ENCODE measurements at regions not wholly inside any gene's neighbourhood (a gene's known extent, or its start where the extent isn't known, plus 50 kb on each side); places are given as distances from the start of the nearest gene placed in this dataset.

DNA sequence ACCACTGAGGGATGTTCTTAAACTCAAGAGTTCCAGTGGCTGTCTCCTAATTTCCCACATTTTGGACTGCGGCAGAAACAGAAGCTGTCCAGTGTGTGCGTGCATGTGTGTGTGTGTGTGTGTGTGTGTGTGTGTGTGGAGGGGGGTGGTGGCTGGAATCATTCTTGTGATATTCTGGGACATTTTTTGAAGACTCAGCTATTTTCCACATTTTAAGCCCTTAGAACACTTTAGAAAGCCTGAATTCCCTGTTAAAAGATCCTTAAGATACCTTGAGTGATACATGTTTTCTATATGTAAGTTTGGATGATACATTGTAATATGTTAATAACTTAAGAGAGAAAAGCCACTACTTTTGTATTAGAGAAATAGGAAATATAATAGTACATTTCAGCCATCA, 636.4 kb downstream of the PLPP3 start:
- in situ Hi-C loops (cut with MboI; ENCODE audit: low sequenced_read_pairs) = no loop called here

GRCh38 chr1:55939866-55940265, 639.5 kb downstream of the PLPP3 start:
- Histone ChIP-seq H3K4me1 (no peaks in the 10 kb centered on the region), H3K27me3 (ENCODE audit: low read depth) (no peaks in the 10 kb centered on the region), H3K9me3 (no peaks in the 10 kb centered on the region), H3K4me3 (no peak overlapping the region), H3K36me3 (replicated peaks) (no peaks in the 10 kb centered on the region)
- DNase-seq (ENCODE audit: low spot score in 2 of 2) = no peak
- in situ Hi-C loops (cut with MboI; ENCODE audit: low sequenced_read_pairs) = no loop called here

More for the DNA sequence above, 636.4 kb downstream of the PLPP3 start:
- Histone ChIP-seq H3K4me1 (no peaks in the 10 kb centered on the region), H3K27me3 (ENCODE audit: low read depth) (no peaks in the 10 kb centered on the region), H3K4me3 (no peak overlapping the region), H3K9me3 (no peaks in the 10 kb centered on the region), H3K36me3 (replicated peaks) (no peaks in the 10 kb centered on the region)
- no peak for DNase-seq (ENCODE audit: low spot score in 2 of 2)

DNA sequence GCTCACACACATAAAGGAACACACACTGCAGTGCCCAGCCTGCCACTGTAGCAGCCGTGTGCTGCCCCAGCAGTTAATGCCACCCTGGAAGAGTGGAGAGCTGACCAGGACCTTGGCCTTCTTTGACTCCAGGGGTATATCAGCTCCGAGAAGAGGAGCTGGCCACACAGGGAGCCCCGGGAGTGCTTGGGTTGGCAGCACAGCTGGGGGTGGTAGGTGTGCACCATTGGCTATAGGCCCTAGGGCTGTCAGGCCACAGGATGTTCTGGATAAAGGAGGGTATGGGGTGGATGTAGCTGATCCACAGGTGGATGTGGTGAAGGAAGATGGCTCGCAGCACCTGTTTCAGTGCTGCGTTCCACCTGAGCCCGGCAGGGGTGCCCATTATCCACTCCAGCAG, 640.5 kb downstream of the PLPP3 start:
- Histone ChIP-seq H3K4me1 (no peaks in the 10 kb centered on the region), H3K27me3 (ENCODE audit: low read depth) (no peaks in the 10 kb centered on the region), H3K4me3 (no peak overlapping the region), H3K36me3 (replicated peaks) (no peaks in the 10 kb centered on the region), H3K9me3 (no peaks in the 10 kb centered on the region)
- no peak for DNase-seq (ENCODE audit: low spot score in 2 of 2)
- in situ Hi-C loops (cut with MboI; ENCODE audit: low sequenced_read_pairs) = no loop called here

DNA sequence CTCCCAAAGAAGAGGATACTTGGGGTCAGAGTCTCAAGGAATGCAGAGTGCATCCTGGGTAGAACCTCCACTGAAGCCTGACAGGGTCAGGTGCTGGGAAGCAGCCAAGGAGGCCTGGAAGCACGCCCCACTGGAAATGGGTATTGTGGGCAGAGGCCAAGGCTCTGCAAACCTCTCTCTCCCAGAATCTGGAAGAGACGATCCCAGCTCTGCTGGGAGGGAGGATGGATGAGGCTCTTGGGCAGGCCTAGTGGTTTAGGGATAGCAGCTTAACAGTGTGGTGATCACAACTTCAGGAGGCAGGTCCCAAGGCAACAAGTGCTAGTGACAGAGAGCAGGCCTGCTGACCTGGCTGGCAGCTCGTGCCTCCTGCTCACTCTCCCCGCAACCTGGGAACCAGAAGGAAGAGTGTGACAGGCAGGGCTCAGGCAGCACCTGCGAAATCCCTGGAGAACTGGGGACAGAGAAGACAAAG, 641.0 kb downstream of the PLPP3 start:
- Histone ChIP-seq H3K36me3 (replicated peaks) (no peaks in the 10 kb centered on the region), H3K27me3 (ENCODE audit: low read depth) (no peaks in the 10 kb centered on the region), H3K4me1 (no peaks in the 10 kb centered on the region), H3K4me3 (no peak overlapping the region), H3K9me3 (no peaks in the 10 kb centered on the region)
- in situ Hi-C loops (cut with MboI; ENCODE audit: low sequenced_read_pairs) = no loop called here
- no peak for DNase-seq (ENCODE audit: low spot score in 2 of 2)

DNA sequence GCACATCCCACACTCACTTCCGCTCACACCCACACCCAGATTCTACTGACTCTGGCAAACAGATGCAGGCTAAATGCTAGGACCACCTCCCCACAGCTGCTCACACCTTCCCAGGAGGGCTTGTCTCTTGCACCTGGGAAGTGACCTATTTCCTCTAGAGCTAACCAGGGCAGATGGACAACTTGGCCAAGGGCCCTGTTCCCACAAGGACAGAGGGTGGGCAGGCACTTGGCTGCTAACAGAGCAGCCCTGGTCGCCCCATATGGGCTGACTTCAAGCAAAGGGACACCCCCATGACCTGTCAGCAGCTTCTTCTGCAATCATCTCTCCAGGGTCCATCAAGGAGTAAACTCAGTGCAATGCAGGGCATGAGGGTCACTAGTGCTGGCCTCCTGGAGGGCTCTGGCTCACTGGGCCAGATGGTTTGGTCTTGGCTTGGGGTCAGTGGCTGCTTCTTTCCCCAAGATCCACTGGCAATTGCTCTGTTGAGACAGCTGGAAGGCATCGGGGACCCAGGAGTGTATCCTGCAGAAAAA, 641.5 kb downstream of the PLPP3 start:
- Histone ChIP-seq H3K4me1 (no peaks in the 10 kb centered on the region), H3K27me3 (ENCODE audit: low read depth) (no peaks in the 10 kb centered on the region), H3K36me3 (replicated peaks) (no peaks in the 10 kb centered on the region), H3K4me3 (no peak overlapping the region), H3K9me3 (no peaks in the 10 kb centered on the region)
- in situ Hi-C loops (cut with MboI; ENCODE audit: low sequenced_read_pairs) = no loop called here
- no peak for DNase-seq (ENCODE audit: low spot score in 2 of 2)

- H3K9me3 ChIP-seq = no peaks in the 10 kb centered on the region
- no peak overlapping the region for H3K4me3 ChIP-seq
- H3K36me3 ChIP-seq (replicated peaks) = no peaks in the 10 kb centered on the region
- no peak for DNase-seq (ENCODE audit: low spot score in 2 of 2)
- in situ Hi-C loops (cut with MboI; ENCODE audit: low sequenced_read_pairs) = no loop called here
- H3K27me3 ChIP-seq (ENCODE audit: low read depth) = no peaks in the 10 kb centered on the region
- H3K4me1 ChIP-seq = no peaks in the 10 kb centered on the region
These were observed 644.1 kb downstream of the PLPP3 start for GRCh38 chr1:55935236-55935635.

GRCh38 chr1:55932402-55932801, 647.0 kb downstream of the PLPP3 start:
- no peak for DNase-seq (ENCODE audit: low spot score in 2 of 2)
- H3K4me1 ChIP-seq = no peaks in the 10 kb centered on the region
- H3K9me3 ChIP-seq = no peaks in the 10 kb centered on the region
- H3K36me3 ChIP-seq (replicated peaks) = no peaks in the 10 kb centered on the region
- in situ Hi-C loops (cut with MboI; ENCODE audit: low sequenced_read_pairs) = no loop called here
- H3K27me3 ChIP-seq (ENCODE audit: low read depth) = no peaks in the 10 kb centered on the region
- H3K4me3 ChIP-seq = no peak overlapping the region

GRCh38 chr1:55931081-55931940, 648.1 kb downstream of the PLPP3 start:
- H3K9me3 ChIP-seq = no peaks in the 10 kb centered on the region
- in situ Hi-C loops (cut with MboI; ENCODE audit: low sequenced_read_pairs) = no loop called here
- H3K27me3 ChIP-seq (ENCODE audit: low read depth) = no peaks in the 10 kb centered on the region
- no peak for DNase-seq (ENCODE audit: low spot score in 2 of 2)
- H3K4me3 ChIP-seq = no peak overlapping the region
- no peaks in the 10 kb centered on the region for H3K4me1 ChIP-seq
- no peaks in the 10 kb centered on the region for H3K36me3 ChIP-seq (replicated peaks)

GRCh38 chr1:55929652-55930051, 649.7 kb downstream of the PLPP3 start:
- DNase-seq (ENCODE audit: low spot score in 2 of 2) = no peak
- H3K9me3 ChIP-seq = no peaks in the 10 kb centered on the region
- H3K27me3 ChIP-seq (ENCODE audit: low read depth) = no peaks in the 10 kb centered on the region
- in situ Hi-C loops (cut with MboI; ENCODE audit: low sequenced_read_pairs) = no loop called here
- no peaks in the 10 kb centered on the region for H3K36me3 ChIP-seq (replicated peaks)
- no peaks in the 10 kb centered on the region for H3K4me1 ChIP-seq
- H3K4me3 ChIP-seq = no peak overlapping the region

DNA sequence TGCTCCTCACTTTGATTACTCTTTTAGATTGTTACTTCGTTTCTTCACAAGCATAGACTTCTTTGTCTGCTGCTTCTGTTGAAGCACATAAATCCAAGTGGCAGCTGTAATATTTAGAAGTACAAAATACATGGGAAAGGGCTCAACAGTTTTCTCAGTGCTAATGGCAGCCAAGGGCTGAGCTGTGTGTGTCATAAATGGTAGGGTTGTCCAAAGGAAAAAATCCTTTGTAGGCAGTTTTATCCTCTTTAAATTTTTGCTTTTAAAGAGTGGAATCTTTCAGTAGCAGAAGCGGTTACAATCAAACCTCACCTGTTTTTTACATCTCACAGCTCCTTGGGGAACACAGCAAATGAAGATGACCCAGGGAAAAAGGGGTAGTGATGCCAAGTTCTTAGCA, 650.8 kb downstream of the PLPP3 start:
- H3K36me3 ChIP-seq (replicated peaks) = no peaks in the 10 kb centered on the region
- no peak overlapping the region for H3K4me3 ChIP-seq
- H3K9me3 ChIP-seq = no peaks in the 10 kb centered on the region
- DNase-seq (ENCODE audit: low spot score in 2 of 2) = no peak
- H3K4me1 ChIP-seq = no peaks in the 10 kb centered on the region
- no peaks in the 10 kb centered on the region for H3K27me3 ChIP-seq (ENCODE audit: low read depth)
- in situ Hi-C loops (cut with MboI; ENCODE audit: low sequenced_read_pairs) = no loop called here

GRCh38 chr1:55927702-55928290, 651.6 kb downstream of the PLPP3 start:
- Histone ChIP-seq H3K4me3 (no peak overlapping the region), H3K36me3 (replicated peaks) (no peaks in the 10 kb centered on the region), H3K4me1 (no peaks in the 10 kb centered on the region), H3K9me3 (no peaks in the 10 kb centered on the region), H3K27me3 (ENCODE audit: low read depth) (no peaks in the 10 kb centered on the region)
- no peak for DNase-seq (ENCODE audit: low spot score in 2 of 2)
- in situ Hi-C loops (cut with MboI; ENCODE audit: low sequenced_read_pairs) = no loop called here

- Histone ChIP-seq H3K36me3 (replicated peaks) (no peaks in the 10 kb centered on the region), H3K9me3 (no peaks in the 10 kb centered on the region), H3K4me1 (no peaks in the 10 kb centered on the region), H3K4me3 (no peak overlapping the region), H3K27me3 (ENCODE audit: low read depth) (no peaks in the 10 kb centered on the region)
- in situ Hi-C loops (cut with MboI; ENCODE audit: low sequenced_read_pairs) = no loop called here
- DNase-seq (ENCODE audit: low spot score in 2 of 2) = no peak
These were observed 652.4 kb downstream of the PLPP3 start for GRCh38 chr1:55926906-55927471.

GRCh38 chr1:55916907-55917306, 662.5 kb downstream of the PLPP3 start:
- no peak for DNase-seq (ENCODE audit: low spot score in 2 of 2)
- no peaks in the 10 kb centered on the region for H3K36me3 ChIP-seq (replicated peaks)
- no peaks in the 10 kb centered on the region for H3K4me1 ChIP-seq
- in situ Hi-C loops (cut with MboI; ENCODE audit: low sequenced_read_pairs) = no loop called here
- no peaks in the 10 kb centered on the region for H3K27me3 ChIP-seq (ENCODE audit: low read depth)
- no peak overlapping the region for H3K4me3 ChIP-seq
- H3K9me3 ChIP-seq = no peaks in the 10 kb centered on the region

DNA sequence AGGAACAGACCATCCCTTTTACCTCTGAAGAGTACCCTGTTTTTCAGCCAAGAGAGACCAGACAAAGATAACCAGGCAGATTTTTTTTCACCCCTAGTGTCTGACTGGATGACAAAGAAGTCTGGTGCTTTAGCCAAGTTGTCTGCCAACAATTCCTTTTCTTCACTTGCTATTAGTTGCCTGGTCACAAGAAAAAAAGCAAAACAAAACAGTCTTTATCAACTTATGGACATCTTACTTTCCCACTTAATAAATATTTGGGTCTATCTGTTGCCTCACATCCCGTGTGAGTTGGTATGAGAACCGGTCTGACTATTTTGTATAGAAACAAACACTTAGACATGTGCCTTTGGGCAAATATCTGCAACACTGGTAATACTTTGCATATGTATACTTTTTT, 662.9 kb downstream of the PLPP3 start:
- Histone ChIP-seq H3K4me1 (no peaks in the 10 kb centered on the region), H3K9me3 (no peaks in the 10 kb centered on the region), H3K27me3 (ENCODE audit: low read depth) (no peaks in the 10 kb centered on the region), H3K4me3 (no peak overlapping the region), H3K36me3 (replicated peaks) (no peaks in the 10 kb centered on the region)
- in situ Hi-C loops (cut with MboI; ENCODE audit: low sequenced_read_pairs) = no loop called here
- no peak for DNase-seq (ENCODE audit: low spot score in 2 of 2)

Data from HAP-1 (cell line).